Endothelial cell (in vitro differentiated cells): ENCODE measurements at regions not wholly inside any gene's neighbourhood (a gene's known extent, or its start where the extent isn't known, plus 50 kb on each side); places are given as distances from the start of the nearest gene placed in this dataset.

Experiments
- DNase-seq: peaks from one replicate; pipeline ENCODE4 v3.0.0; 2021; ENCODE audit warnings: low spot score
- H3K27ac Mint-ChIP-seq: one replicate; pipeline ENCODE4 v1.8.0; 2021; ENCODE audit warnings: mixed read lengths, inconsistent platforms; ENCODE audit not compliant: unreplicated experiment
- H3K27me3 Mint-ChIP-seq: one replicate; pipeline ENCODE4 v1.8.0; 2021; ENCODE audit warnings: mild to moderate bottlenecking, moderate library complexity, mixed read lengths, inconsistent platforms; ENCODE audit not compliant: unreplicated experiment
- H3K36me3 Mint-ChIP-seq: one replicate; pipeline ENCODE4 v1.8.0; 2021; ENCODE audit warnings: mild to moderate bottlenecking, low read depth, mixed read lengths, inconsistent platforms; ENCODE audit not compliant: unreplicated experiment
- H3K4me1 Mint-ChIP-seq: one replicate; pipeline ENCODE4 v1.8.0; 2021; ENCODE audit warnings: mild to moderate bottlenecking, mixed read lengths, inconsistent platforms; ENCODE audit not compliant: unreplicated experiment
- H3K4me3 Mint-ChIP-seq: one replicate; pipeline ENCODE4 v1.8.0; 2021; ENCODE audit warnings: mild to moderate bottlenecking, mixed read lengths, inconsistent platforms; ENCODE audit not compliant: unreplicated experiment
- H3K9me3 Mint-ChIP-seq: one replicate; pipeline ENCODE4 v1.8.0; 2021; ENCODE audit warnings: mixed read lengths, inconsistent platforms; ENCODE audit not compliant: unreplicated experiment
- CTCF ChIP-seq: fragments of 200-600 bp; sonication (generic); IDR thresholded peaks from one replicate; pipeline ENCODE4 v1.5.0; 2021; ENCODE audit warnings: antibody characterized with exemption; ENCODE audit not compliant: unreplicated experiment

- H3K27ac Mint-ChIP-seq, result no peak overlapping the region
- H3K4me1 Mint-ChIP-seq, result no peaks in the 10 kb centered on the region
- TF ChIP-seq CTCF, result no peak
- no peak overlapping the region for H3K4me3 Mint-ChIP-seq
- H3K27me3 Mint-ChIP-seq, result no peaks in the 10 kb centered on the region
- no peaks in the 10 kb centered on the region for H3K9me3 Mint-ChIP-seq
- H3K36me3 Mint-ChIP-seq, result no peaks in the 10 kb centered on the region
- DNase-seq, result no peak
Measured at GRCh38 chrY:7968293-7968692, 1056.7 kb upstream of the AMELY start.

- no peak overlapping the region for H3K4me3 Mint-ChIP-seq
- H3K27me3 Mint-ChIP-seq, result no peaks in the 10 kb centered on the region
- H3K27ac Mint-ChIP-seq, result no peak overlapping the region
- DNase-seq, result no peak
- no peaks in the 10 kb centered on the region for H3K36me3 Mint-ChIP-seq
- H3K4me1 Mint-ChIP-seq, result no peaks in the 10 kb centered on the region
- TF ChIP-seq CTCF, result no peak
- H3K9me3 Mint-ChIP-seq, result no peaks in the 10 kb centered on the region
Measured at GRCh38 chrY:7966916-7967315, 1055.4 kb upstream of the AMELY start.

GRCh38 chrY:7963393-7963792 lies 1051.8 kb upstream of the AMELY start:
- no peak overlapping the region for H3K27ac Mint-ChIP-seq
- TF ChIP-seq CTCF, result no peak
- H3K4me1 Mint-ChIP-seq, result no peaks in the 10 kb centered on the region
- H3K36me3 Mint-ChIP-seq, result no peaks in the 10 kb centered on the region
- DNase-seq, result no peak
- H3K9me3 Mint-ChIP-seq, result no peaks in the 10 kb centered on the region
- no peak overlapping the region for H3K4me3 Mint-ChIP-seq
- H3K27me3 Mint-ChIP-seq, result peaks cover 3% of the 10 kb centered on the region

GRCh38 chrY:7962350-7962749 lies 1050.8 kb upstream of the AMELY start:
- Mint-ChIP-seq H3K4me1 (no peaks in the 10 kb centered on the region), H3K27me3 (peaks cover 3% of the 10 kb centered on the region), H3K4me3 (no peak overlapping the region), H3K27ac (no peak overlapping the region), H3K36me3 (no peaks in the 10 kb centered on the region), H3K9me3 (no peaks in the 10 kb centered on the region)
- no peak for DNase-seq
- TF ChIP-seq CTCF, result no peak

GRCh38 chrY:7961811-7962210 lies 1050.3 kb upstream of the AMELY start:
- DNase-seq, result no peak
- no peaks in the 10 kb centered on the region for H3K9me3 Mint-ChIP-seq
- no peaks in the 10 kb centered on the region for H3K4me1 Mint-ChIP-seq
- H3K4me3 Mint-ChIP-seq, result no peak overlapping the region
- TF ChIP-seq CTCF, result no peak
- H3K36me3 Mint-ChIP-seq, result no peaks in the 10 kb centered on the region
- peaks cover 3% of the 10 kb centered on the region for H3K27me3 Mint-ChIP-seq
- no peak overlapping the region for H3K27ac Mint-ChIP-seq
